ENCODE measurements at regions not wholly inside any gene's neighbourhood (a gene's known extent, or its start where the extent isn't known, plus 50 kb on each side); places are given as distances from the start of the nearest gene placed in this dataset. TPM values are rescaled to one million over a fixed set of nuclear protein-coding genes. Genes with fewer than 3 reads are reported as not detected.

- Histone ChIP-seq H3K27ac (ENCODE audit: low read depth, low read length) (no peak overlapping the region), H4K20me1 (ENCODE audit: insufficient read depth, low read length) (no peaks in the 10 kb centered on the region), H3K4me1 (ENCODE audit: insufficient read depth, low read length) (no peaks in the 10 kb centered on the region), H3K36me3 (ENCODE audit: insufficient read depth, low read length) (no peaks in the 10 kb centered on the region), H2AFZ (ENCODE audit: low read depth, low read length) (no peak overlapping the region), H3K4me3 (ENCODE audit: insufficient read depth, low read depth, low read length) (no peak overlapping the region), H3K27me3 (ENCODE audit: insufficient read depth, low read length) (no peaks in the 10 kb centered on the region), H3K4me2 (ENCODE audit: low read length) (no peak overlapping the region), H3K79me2 (ENCODE audit: insufficient read depth, low read length) (no peaks in the 10 kb centered on the region), H3K9me3 (ENCODE audit: insufficient read depth, low read depth, low read length) (peaks cover 9% of the 10 kb centered on the region), H3K9ac (ENCODE audit: low read length) (no peak overlapping the region)
- no peak for DNase-seq (ENCODE audit: low read depth)
- no peaks in the 10 kb centered on the region for H3K36me3 Mint-ChIP-seq (ENCODE audit: low read depth, unreplicated experiment)
- H3K27ac Mint-ChIP-seq (ENCODE audit: unreplicated experiment): no peak overlapping the region
- H3K9me3 Mint-ChIP-seq (ENCODE audit: unreplicated experiment): no peaks in the 10 kb centered on the region
- H3K27me3 Mint-ChIP-seq (ENCODE audit: low read depth, unreplicated experiment): peaks cover 16% of the 10 kb centered on the region
- H3K4me3 Mint-ChIP-seq (ENCODE audit: unreplicated experiment): no peak overlapping the region
- FAIRE-seq: no peak
- TF ChIP-seq CTCF (IDR thresholded peaks at IDR 0.05; ENCODE audit: insufficient read depth, low read depth, low read length) (no peak), EZH2 (IDR thresholded peaks at IDR 0.05; ENCODE audit: insufficient read depth, low read length) (no peak)
- H3K4me1 Mint-ChIP-seq (ENCODE audit: low read depth, unreplicated experiment): peaks cover 4% of the 10 kb centered on the region
Observed at GRCh38 chr18:37624318-37624717, 58.7 kb upstream of the CELF4 start.

GRCh38 chr18:37619964-37620363 is 54.4 kb upstream of the CELF4 start:
- TF ChIP-seq CTCF (IDR thresholded peaks at IDR 0.05; ENCODE audit: insufficient read depth, low read depth, low read length) (no peak), EZH2 (IDR thresholded peaks at IDR 0.05; ENCODE audit: insufficient read depth, low read length) (no peak)
- Histone ChIP-seq H2AFZ (ENCODE audit: low read depth, low read length) (no peak overlapping the region), H3K9ac (ENCODE audit: low read length) (no peak overlapping the region), H3K4me1 (ENCODE audit: insufficient read depth, low read length) (no peaks in the 10 kb centered on the region), H3K9me3 (ENCODE audit: insufficient read depth, low read depth, low read length) (peaks cover 8% of the 10 kb centered on the region), H3K27me3 (ENCODE audit: insufficient read depth, low read length) (no peaks in the 10 kb centered on the region), H4K20me1 (ENCODE audit: insufficient read depth, low read length) (no peaks in the 10 kb centered on the region), H3K79me2 (ENCODE audit: insufficient read depth, low read length) (no peaks in the 10 kb centered on the region), H3K4me2 (ENCODE audit: low read length) (no peak overlapping the region), H3K36me3 (ENCODE audit: insufficient read depth, low read length) (no peaks in the 10 kb centered on the region), H3K4me3 (ENCODE audit: insufficient read depth, low read depth, low read length) (no peak overlapping the region), H3K27ac (ENCODE audit: low read depth, low read length) (no peak overlapping the region)
- Mint-ChIP-seq H3K27ac (ENCODE audit: unreplicated experiment) (no peak overlapping the region), H3K4me1 (ENCODE audit: low read depth, unreplicated experiment) (no peaks in the 10 kb centered on the region), H3K36me3 (ENCODE audit: low read depth, unreplicated experiment) (no peaks in the 10 kb centered on the region), H3K4me3 (ENCODE audit: unreplicated experiment) (no peak overlapping the region), H3K27me3 (ENCODE audit: low read depth, unreplicated experiment) (peaks cover 3% of the 10 kb centered on the region), H3K9me3 (ENCODE audit: unreplicated experiment) (peaks cover 4% of the 10 kb centered on the region)
- DNase-seq (ENCODE audit: low read depth) (no peak), FAIRE-seq (no peak)

- no peak for FAIRE-seq
- Mint-ChIP-seq H3K4me1 (ENCODE audit: low read depth, unreplicated experiment) (no peaks in the 10 kb centered on the region), H3K27me3 (ENCODE audit: low read depth, unreplicated experiment) (peaks cover 18% of the 10 kb centered on the region), H3K27ac (ENCODE audit: unreplicated experiment) (no peak overlapping the region), H3K36me3 (ENCODE audit: low read depth, unreplicated experiment) (no peaks in the 10 kb centered on the region), H3K9me3 (ENCODE audit: unreplicated experiment) (peaks cover 4% of the 10 kb centered on the region), H3K4me3 (ENCODE audit: unreplicated experiment) (no peak overlapping the region)
- H3K4me3 ChIP-seq (ENCODE audit: insufficient read depth, low read depth, low read length): no peak overlapping the region
- TF ChIP-seq CTCF (IDR thresholded peaks at IDR 0.05; ENCODE audit: insufficient read depth, low read depth, low read length) (no peak), EZH2 (IDR thresholded peaks at IDR 0.05; ENCODE audit: insufficient read depth, low read length) (no peak)
- no peak overlapping the region for H3K4me2 ChIP-seq (ENCODE audit: low read length)
- H3K27me3 ChIP-seq (ENCODE audit: insufficient read depth, low read length): no peaks in the 10 kb centered on the region
- no peak overlapping the region for H2AFZ ChIP-seq (ENCODE audit: low read depth, low read length)
- H4K20me1 ChIP-seq (ENCODE audit: insufficient read depth, low read length): no peaks in the 10 kb centered on the region
- H3K9me3 ChIP-seq (ENCODE audit: insufficient read depth, low read depth, low read length): peaks cover 7% of the 10 kb centered on the region
- DNase-seq (ENCODE audit: low read depth): no peak
- H3K9ac ChIP-seq (ENCODE audit: low read length): no peak overlapping the region
- no peaks in the 10 kb centered on the region for H3K36me3 ChIP-seq (ENCODE audit: insufficient read depth, low read length)
- no peaks in the 10 kb centered on the region for H3K4me1 ChIP-seq (ENCODE audit: insufficient read depth, low read length)
- H3K79me2 ChIP-seq (ENCODE audit: insufficient read depth, low read length): no peaks in the 10 kb centered on the region
- H3K27ac ChIP-seq (ENCODE audit: low read depth, low read length): no peak overlapping the region
Observed at GRCh38 chr18:37617623-37618022, 52.0 kb upstream of the CELF4 start.

Small RNAs in the stretch of these regions (microRNA-seq; reads per million reads assigned to microRNA genes)
- not detected for gene MIR4318
- not detected for gene MIR5583-1
- gene MIR5583-2: not detected
- gene MIR924: not detected
